Right atrium auricular region (tissue), 2 donors: ENCODE measurements at regions not wholly inside any gene's neighbourhood (a gene's known extent, or its start where the extent isn't known, plus 50 kb on each side); places are given as distances from the start of the nearest gene placed in this dataset.

Experiments
- DNase-seq: peaks from one replicate; pipeline ENCODE4 v3.0.0-alpha.2; 2019; ENCODE audit warnings: low spot score
- H3K27ac ChIP-seq, 2 donors: fragments of 200-600 bp; sonication (generic); 1 replicate in 1 of 2; 2 replicates in 1 of 2; pipeline ENCODE4 v1.5.1; 2016 to 2019
- H3K27me3 ChIP-seq, 2 donors: fragments of 200-600 bp; sonication (generic); one replicate each; pipeline versions ENCODE4 v1.5.1 to v1.6.0; 2017 to 2019
- H3K36me3 ChIP-seq: fragments of 200-600 bp; sonication (generic); one replicate; pipeline ENCODE4 v1.5.1; 2016
- H3K4me1 ChIP-seq, 2 donors: fragments of 200-600 bp; sonication (generic); one replicate each; pipeline versions ENCODE4 v1.5.1 to v1.6.0; 2017 to 2019
- H3K4me3 ChIP-seq, 2 donors: fragments of 200-600 bp; sonication (generic); 1 replicate in 1 of 2; 2 replicates in 1 of 2; pipeline ENCODE4 v1.5.1; 2017 to 2019; ENCODE audit warnings: mild to moderate bottlenecking in 1 of 2, moderate library complexity in 1 of 2
- H3K9me3 ChIP-seq, 2 donors: fragments of 200-600 bp; sonication (generic); one replicate each; pipeline ENCODE4 v1.5.1; 2019
- TF ChIP-seq, protein P1 (sequence below), 2 donors: fragments of 200-600 bp; sonication (generic); IDR thresholded peaks; one replicate each; pipeline ENCODE4 v1.5.1; 2019; ENCODE audit warnings: antibody characterized with exemption in 2 of 2

- H3K9me3 ChIP-seq = peaks cover 0 to 16% of the 10 kb centered on the region in 2 donors
- no peaks in the 10 kb centered on the region for H3K36me3 ChIP-seq
- no peak for DNase-seq
- TF ChIP-seq, protein P1, sequence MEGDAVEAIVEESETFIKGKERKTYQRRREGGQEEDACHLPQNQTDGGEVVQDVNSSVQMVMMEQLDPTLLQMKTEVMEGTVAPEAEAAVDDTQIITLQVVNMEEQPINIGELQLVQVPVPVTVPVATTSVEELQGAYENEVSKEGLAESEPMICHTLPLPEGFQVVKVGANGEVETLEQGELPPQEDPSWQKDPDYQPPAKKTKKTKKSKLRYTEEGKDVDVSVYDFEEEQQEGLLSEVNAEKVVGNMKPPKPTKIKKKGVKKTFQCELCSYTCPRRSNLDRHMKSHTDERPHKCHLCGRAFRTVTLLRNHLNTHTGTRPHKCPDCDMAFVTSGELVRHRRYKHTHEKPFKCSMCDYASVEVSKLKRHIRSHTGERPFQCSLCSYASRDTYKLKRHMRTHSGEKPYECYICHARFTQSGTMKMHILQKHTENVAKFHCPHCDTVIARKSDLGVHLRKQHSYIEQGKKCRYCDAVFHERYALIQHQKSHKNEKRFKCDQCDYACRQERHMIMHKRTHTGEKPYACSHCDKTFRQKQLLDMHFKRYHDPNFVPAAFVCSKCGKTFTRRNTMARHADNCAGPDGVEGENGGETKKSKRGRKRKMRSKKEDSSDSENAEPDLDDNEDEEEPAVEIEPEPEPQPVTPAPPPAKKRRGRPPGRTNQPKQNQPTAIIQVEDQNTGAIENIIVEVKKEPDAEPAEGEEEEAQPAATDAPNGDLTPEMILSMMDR (IDR thresholded peaks at IDR 0.05) = no peak
- no peak overlapping the region for H3K4me3 ChIP-seq
- H3K27ac ChIP-seq = no peak overlapping the region
- no peaks in the 10 kb centered on the region for H3K27me3 ChIP-seq
- H3K4me1 ChIP-seq = peaks cover 0 to 4% of the 10 kb centered on the region in 2 donors
Measured at GRCh38 chr7:82559193-82559805, 115.7 kb upstream of the CACNA2D1 start.

GRCh38 chr7:82549616-82550285 is 106.2 kb upstream of the CACNA2D1 start:
- Histone ChIP-seq H3K36me3 (no peaks in the 10 kb centered on the region), H3K9me3 (peaks cover 0 to 9% of the 10 kb centered on the region in 2 donors), H3K27me3 (no peaks in the 10 kb centered on the region), H3K4me1 (no peaks in the 10 kb centered on the region), H3K4me3 (no peak overlapping the region), H3K27ac (no peak overlapping the region)
- DNase-seq = no peak
- TF ChIP-seq, protein P1 (IDR thresholded peaks at IDR 0.05) = no peak

DNA sequence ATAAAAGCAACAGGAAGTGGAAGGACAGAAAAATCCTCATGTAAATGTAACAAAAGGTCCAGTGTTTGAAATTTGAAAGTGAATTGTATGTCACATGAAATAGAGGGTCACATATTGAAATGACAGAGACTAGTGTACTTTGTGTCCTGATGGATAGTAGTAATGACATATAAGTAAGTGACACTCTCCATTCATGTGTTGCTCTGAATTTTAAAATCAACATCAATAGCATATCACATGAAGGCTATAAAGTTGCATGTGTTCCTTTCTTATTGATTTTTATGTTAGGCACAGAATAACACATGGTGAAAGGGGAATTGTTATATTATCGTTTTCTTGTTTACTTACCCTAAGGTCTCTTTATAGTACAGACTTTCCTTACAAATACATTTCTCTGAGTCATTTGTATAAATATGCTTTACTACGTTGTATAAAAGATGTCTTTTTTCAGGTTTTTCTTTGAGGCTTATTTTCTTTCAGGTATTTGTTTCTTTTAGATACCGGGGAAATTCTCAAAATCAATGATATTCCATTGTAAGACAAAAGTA is 104.6 kb upstream of the CACNA2D1 start:
- no peak for DNase-seq

GRCh38 chr7:82542665-82543064 is 99.1 kb upstream of the CACNA2D1 start:
- Histone ChIP-seq H3K36me3 (no peaks in the 10 kb centered on the region), H3K27ac (no peak overlapping the region), H3K9me3 (no peaks in the 10 kb centered on the region), H3K27me3 (no peaks in the 10 kb centered on the region), H3K4me1 (no peaks in the 10 kb centered on the region), H3K4me3 (no peak overlapping the region)
- TF ChIP-seq, protein P1 (IDR thresholded peaks at IDR 0.05) = no peak
- DNase-seq = no peak

More for the DNA sequence above, 104.6 kb upstream of the CACNA2D1 start:
- no peak overlapping the region for H3K27ac ChIP-seq
- H3K27me3 ChIP-seq = no peaks in the 10 kb centered on the region
- H3K9me3 ChIP-seq = no peaks in the 10 kb centered on the region
- TF ChIP-seq, protein P1 (IDR thresholded peaks at IDR 0.05) = no peak
- no peaks in the 10 kb centered on the region for H3K36me3 ChIP-seq
- no peak overlapping the region for H3K4me3 ChIP-seq
- no peaks in the 10 kb centered on the region for H3K4me1 ChIP-seq

DNA sequence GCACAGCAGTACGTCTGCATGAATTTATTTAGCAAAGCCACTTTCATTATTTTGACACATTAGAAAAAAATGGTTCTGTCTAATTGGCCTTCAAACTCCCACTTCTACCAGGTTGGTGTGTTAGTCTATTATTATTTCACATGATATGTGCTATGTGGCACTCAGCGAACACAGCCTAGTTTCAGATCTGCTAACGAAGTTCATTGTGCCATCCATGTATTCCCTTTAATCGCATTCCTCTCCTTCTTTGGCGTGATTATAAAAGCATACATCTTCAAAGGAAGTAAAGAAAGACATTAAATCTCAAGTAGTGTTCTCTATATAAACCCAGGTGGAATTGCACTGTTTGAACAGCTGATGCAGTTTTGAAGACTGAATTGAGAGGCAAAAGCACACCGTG is 96.4 kb upstream of the CACNA2D1 start:
- Histone ChIP-seq H3K27me3 (no peaks in the 10 kb centered on the region), H3K9me3 (no peaks in the 10 kb centered on the region)
- TF ChIP-seq, protein P1 (IDR thresholded peaks at IDR 0.05) = no peak

More for the DNA sequence above, 96.4 kb upstream of the CACNA2D1 start:
- Histone ChIP-seq H3K36me3 (no peaks in the 10 kb centered on the region), H3K4me1 (no peaks in the 10 kb centered on the region), H3K27ac (no peak overlapping the region), H3K4me3 (no peak overlapping the region)
- DNase-seq = no peak
